ENCODE measurements at regions not wholly inside any gene's neighbourhood (a gene's known extent, or its start where the extent isn't known, plus 50 kb on each side); places are given as distances from the start of the nearest gene placed in this dataset.

DNA sequence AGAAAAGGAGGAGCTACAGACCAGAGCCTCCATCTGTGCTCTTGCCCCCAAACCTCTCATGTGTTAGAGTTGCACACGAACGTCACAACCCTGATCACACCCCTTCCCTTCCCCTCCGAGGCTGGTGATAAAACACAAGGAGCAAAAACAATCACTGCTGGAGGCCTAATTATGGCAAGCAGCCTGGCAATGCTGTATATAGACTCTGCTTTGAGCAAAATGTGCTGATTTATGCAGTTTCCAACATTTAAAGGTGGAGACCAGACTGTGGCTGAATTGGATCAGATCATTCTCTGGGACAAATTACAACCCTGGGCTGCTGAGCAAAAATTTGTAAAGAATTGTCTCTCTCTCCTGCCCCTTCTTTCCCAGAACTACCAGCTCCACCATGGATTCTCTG, 64.6 kb upstream of the SRSF6 start:
- ChIA-PET CTCF (no interaction called here), POLR2A (no interaction called here)
- no peaks in the 10 kb centered on the region for H3K9me3 ChIP-seq (ENCODE audit: control insufficient read depth, insufficient read depth, low read depth, low read length)
- no peak overlapping the region for H3K4me3 ChIP-seq (ENCODE audit: low read depth, low read length)
- no peak overlapping the region for H3K27ac ChIP-seq (ENCODE audit: extremely low read depth, low read depth, low read length)
- TF ChIP-seq FEZF1 (tag by site-specific recombination; IDR thresholded peaks at IDR 0.05) = no peak
- TF ChIP-seq ZNF10 (tag by site-specific recombination; IDR thresholded peaks at IDR 0.05) = no peak
- TF ChIP-seq ZNF416 (tag by site-specific recombination; IDR thresholded peaks at IDR 0.05) = no peak
- TF ChIP-seq ZNF555 (tag by site-specific recombination; conservative IDR thresholded peaks at IDR 0.05) = no peak
- TF ChIP-seq ZFP37 (tag by site-specific recombination; IDR thresholded peaks at IDR 0.05) = no peak
- TF ChIP-seq TRIM28 (IDR thresholded peaks at IDR 0.05; ENCODE audit: borderline replicate concordance, low read length) = no peak
- TF ChIP-seq, protein P1, sequence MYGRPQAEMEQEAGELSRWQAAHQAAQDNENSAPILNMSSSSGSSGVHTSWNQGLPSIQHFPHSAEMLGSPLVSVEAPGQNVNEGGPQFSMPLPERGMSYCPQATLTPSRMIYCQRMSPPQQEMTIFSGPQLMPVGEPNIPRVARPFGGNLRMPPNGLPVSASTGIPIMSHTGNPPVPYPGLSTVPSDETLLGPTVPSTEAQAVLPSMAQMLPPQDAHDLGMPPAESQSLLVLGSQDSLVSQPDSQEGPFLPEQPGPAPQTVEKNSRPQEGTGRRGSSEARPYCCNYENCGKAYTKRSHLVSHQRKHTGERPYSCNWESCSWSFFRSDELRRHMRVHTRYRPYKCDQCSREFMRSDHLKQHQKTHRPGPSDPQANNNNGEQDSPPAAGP (tag by site-specific recombination; IDR thresholded peaks at IDR 0.05) = no peak
- TF ChIP-seq ZNF747 (tag by site-specific recombination; IDR thresholded peaks at IDR 0.05) = no peak
- no peak for TF ChIP-seq ZSCAN16 (tag by site-specific recombination; IDR thresholded peaks at IDR 0.05)
- no peak for TF ChIP-seq ZNF501 (tag by site-specific recombination; IDR thresholded peaks at IDR 0.05)
- no peaks in the 10 kb centered on the region for H3K4me1 ChIP-seq (ENCODE audit: control insufficient read depth, insufficient read depth, low read length)
- no peaks in the 10 kb centered on the region for H3K36me3 ChIP-seq (ENCODE audit: control insufficient read depth in 2 of 2, insufficient read depth in 1 of 2, low read length in 2 of 2)

DNA sequence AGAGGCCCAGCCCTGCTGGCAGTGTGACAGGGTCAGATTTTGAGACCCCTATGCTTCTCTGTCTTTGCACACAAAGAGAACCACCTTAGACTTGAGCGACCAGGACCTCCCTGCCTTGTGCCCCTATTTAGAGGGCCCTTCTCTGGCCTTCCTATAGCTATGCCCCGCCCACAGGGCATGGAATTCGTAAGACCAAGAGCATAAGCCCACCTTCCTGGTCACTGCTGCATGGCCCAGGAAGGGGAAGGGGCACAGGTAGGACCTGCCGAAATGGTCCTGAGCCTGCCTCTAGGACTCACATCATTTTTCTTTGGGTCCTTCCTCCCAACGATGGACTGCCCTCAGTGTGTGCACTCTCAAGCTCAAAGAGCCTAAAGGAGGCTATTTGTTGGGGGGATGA, 65.1 kb upstream of the SRSF6 start:
- no peak for TF ChIP-seq KLF16 (tag by site-specific recombination; IDR thresholded peaks at IDR 0.05)
- TF ChIP-seq, protein P2, sequence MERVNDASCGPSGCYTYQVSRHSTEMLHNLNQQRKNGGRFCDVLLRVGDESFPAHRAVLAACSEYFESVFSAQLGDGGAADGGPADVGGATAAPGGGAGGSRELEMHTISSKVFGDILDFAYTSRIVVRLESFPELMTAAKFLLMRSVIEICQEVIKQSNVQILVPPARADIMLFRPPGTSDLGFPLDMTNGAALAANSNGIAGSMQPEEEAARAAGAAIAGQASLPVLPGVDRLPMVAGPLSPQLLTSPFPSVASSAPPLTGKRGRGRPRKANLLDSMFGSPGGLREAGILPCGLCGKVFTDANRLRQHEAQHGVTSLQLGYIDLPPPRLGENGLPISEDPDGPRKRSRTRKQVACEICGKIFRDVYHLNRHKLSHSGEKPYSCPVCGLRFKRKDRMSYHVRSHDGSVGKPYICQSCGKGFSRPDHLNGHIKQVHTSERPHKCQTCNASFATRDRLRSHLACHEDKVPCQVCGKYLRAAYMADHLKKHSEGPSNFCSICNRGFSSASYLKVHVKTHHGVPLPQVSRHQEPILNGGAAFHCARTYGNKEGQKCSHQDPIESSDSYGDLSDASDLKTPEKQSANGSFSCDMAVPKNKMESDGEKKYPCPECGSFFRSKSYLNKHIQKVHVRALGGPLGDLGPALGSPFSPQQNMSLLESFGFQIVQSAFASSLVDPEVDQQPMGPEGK (tag by site-specific recombination; IDR thresholded peaks at IDR 0.05) = no peak
- no peak for TF ChIP-seq SP2 (tag by site-specific recombination; IDR thresholded peaks at IDR 0.05)
- no peak for TF ChIP-seq PRDM1 (tag by site-specific recombination; IDR thresholded peaks at IDR 0.05)
- TF ChIP-seq ZNF548 (tag by site-specific recombination; IDR thresholded peaks at IDR 0.05) = no peak
- TF ChIP-seq ZNF114 (tag by site-specific recombination; IDR thresholded peaks at IDR 0.05) = no peak
- no peak for TF ChIP-seq GLI4 (tag by site-specific recombination; IDR thresholded peaks at IDR 0.05)
- no peak for TF ChIP-seq ZNF121 (tag by site-specific recombination; IDR thresholded peaks at IDR 0.05)
- no peak for TF ChIP-seq ZNF366 (tag by site-specific recombination; conservative IDR thresholded peaks at IDR 0.05)
- no peak for TF ChIP-seq REPIN1 (tag by site-specific recombination; IDR thresholded peaks at IDR 0.05; ENCODE audit: low read depth)
- TF ChIP-seq, protein P3, sequence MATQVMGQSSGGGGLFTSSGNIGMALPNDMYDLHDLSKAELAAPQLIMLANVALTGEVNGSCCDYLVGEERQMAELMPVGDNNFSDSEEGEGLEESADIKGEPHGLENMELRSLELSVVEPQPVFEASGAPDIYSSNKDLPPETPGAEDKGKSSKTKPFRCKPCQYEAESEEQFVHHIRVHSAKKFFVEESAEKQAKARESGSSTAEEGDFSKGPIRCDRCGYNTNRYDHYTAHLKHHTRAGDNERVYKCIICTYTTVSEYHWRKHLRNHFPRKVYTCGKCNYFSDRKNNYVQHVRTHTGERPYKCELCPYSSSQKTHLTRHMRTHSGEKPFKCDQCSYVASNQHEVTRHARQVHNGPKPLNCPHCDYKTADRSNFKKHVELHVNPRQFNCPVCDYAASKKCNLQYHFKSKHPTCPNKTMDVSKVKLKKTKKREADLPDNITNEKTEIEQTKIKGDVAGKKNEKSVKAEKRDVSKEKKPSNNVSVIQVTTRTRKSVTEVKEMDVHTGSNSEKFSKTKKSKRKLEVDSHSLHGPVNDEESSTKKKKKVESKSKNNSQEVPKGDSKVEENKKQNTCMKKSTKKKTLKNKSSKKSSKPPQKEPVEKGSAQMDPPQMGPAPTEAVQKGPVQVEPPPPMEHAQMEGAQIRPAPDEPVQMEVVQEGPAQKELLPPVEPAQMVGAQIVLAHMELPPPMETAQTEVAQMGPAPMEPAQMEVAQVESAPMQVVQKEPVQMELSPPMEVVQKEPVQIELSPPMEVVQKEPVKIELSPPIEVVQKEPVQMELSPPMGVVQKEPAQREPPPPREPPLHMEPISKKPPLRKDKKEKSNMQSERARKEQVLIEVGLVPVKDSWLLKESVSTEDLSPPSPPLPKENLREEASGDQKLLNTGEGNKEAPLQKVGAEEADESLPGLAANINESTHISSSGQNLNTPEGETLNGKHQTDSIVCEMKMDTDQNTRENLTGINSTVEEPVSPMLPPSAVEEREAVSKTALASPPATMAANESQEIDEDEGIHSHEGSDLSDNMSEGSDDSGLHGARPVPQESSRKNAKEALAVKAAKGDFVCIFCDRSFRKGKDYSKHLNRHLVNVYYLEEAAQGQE (tag by site-specific recombination; IDR thresholded peaks at IDR 0.05) = no peak
- no peaks in the 10 kb centered on the region for H3K36me3 ChIP-seq (ENCODE audit: control insufficient read depth in 2 of 2, insufficient read depth in 1 of 2, low read length in 2 of 2)
- ChIA-PET POLR2A (no interaction called here), CTCF (no interaction called here)
- H3K4me1 ChIP-seq (ENCODE audit: control insufficient read depth, insufficient read depth, low read length) = no peaks in the 10 kb centered on the region
- H3K4me3 ChIP-seq (ENCODE audit: low read depth, low read length) = no peak overlapping the region
- no peaks in the 10 kb centered on the region for H3K9me3 ChIP-seq (ENCODE audit: control insufficient read depth, insufficient read depth, low read depth, low read length)
- H3K27ac ChIP-seq (ENCODE audit: extremely low read depth, low read depth, low read length) = no peak overlapping the region

Measured in HEK293 (cell line).